IMR-90 (cell line): ENCODE measurements at regions not wholly inside any gene's neighbourhood (a gene's known extent, or its start where the extent isn't known, plus 50 kb on each side); places are given as distances from the start of the nearest gene placed in this dataset.

ENCODE experiments used
- ATAC-seq: fragments of 200-7000 bp; cut with Tn5 transposase; 2 replicates; pipeline ENCODE4 v1.9.1; 2020; ENCODE audit warnings: low read depth, mild to moderate bottlenecking, moderate library complexity
- BruUV-seq: library from RNA; stranded (reverse); fragments of 400-500 nt; replicated peaks from 2 replicates; lab custom pipeline; 2021; lab: Mats Ljungman, UMichigan
- CTCF ChIA-PET: fragments of 300-600 bp; formaldehyde crosslinking; extraction: SDS; loops from one replicate; lab custom pipeline; 2021; ENCODE audit warnings: antibody characterized with exemption; lab: Yijun Ruan, JAX
- POLR2A ChIA-PET: fragments of 300-600 bp; sonication (Branson Sonifier 250); formaldehyde crosslinking; loops from one replicate; lab custom pipeline; 2022; ENCODE audit warnings: antibody characterized with exemption; ENCODE audit not compliant: unreplicated experiment; lab: Charles Lee
- DNase-seq: peaks from one replicate; pipeline ENCODE4 v3.0.0; 2013
- H2AFZ ChIP-seq: replicated peaks from 2 replicates; pipeline ENCODE3; 2013; ENCODE audit warnings: low read length, mild to moderate bottlenecking; ENCODE audit not compliant: poor library complexity
- H2AK5ac ChIP-seq: 2 replicates; pipeline ENCODE4 v1.6.1; 2013; ENCODE audit warnings: low read depth, low read length, inconsistent platforms
- H2AK9ac ChIP-seq: replicated peaks from 2 replicates; pipeline ENCODE3; 2013; ENCODE audit warnings: mild to moderate bottlenecking, low read depth, low read length, moderate library complexity; ENCODE audit not compliant: poor library complexity
- H2BK120ac ChIP-seq: 2 replicates; pipeline ENCODE4 v1.6.1; 2013; ENCODE audit warnings: low read depth, low read length, inconsistent platforms
- H2BK15ac ChIP-seq: 3 replicates; pipeline ENCODE4 v1.6.1; 2013; ENCODE audit warnings: low read depth, low read length, inconsistent platforms
- H2BK20ac ChIP-seq: 2 replicates; pipeline ENCODE4 v1.6.1; 2013; ENCODE audit warnings: low read depth, mild to moderate bottlenecking, inconsistent platforms, low read length, moderate library complexity
- H2BK5ac ChIP-seq: 2 replicates; pipeline ENCODE4 v1.6.1; 2013; ENCODE audit warnings: mild to moderate bottlenecking, low read depth, low read length, inconsistent platforms; ENCODE audit not compliant: poor library complexity, severe bottlenecking
- H3K14ac ChIP-seq: replicated peaks from 2 replicates; pipeline ENCODE4 v1.6.1; 2013; ENCODE audit warnings: low read depth, low read length, inconsistent platforms
- H3K18ac ChIP-seq: 2 replicates; pipeline ENCODE4 v1.6.1; 2013; ENCODE audit warnings: low read depth, low read length, control low read depth
- H3K23ac ChIP-seq: 2 replicates; pipeline ENCODE4 v1.6.1; 2013; ENCODE audit warnings: low read depth, low read length, inconsistent platforms
- H3K27ac ChIP-seq: 2 replicates; pipeline ENCODE4 v1.5.1; 2013; ENCODE audit warnings: mild to moderate bottlenecking, control low read depth, low read length; ENCODE audit not compliant: insufficient read depth
- H3K27me3 ChIP-seq: 2 replicates; pipeline ENCODE4 v1.6.1; 2013; ENCODE audit warnings: low read length; ENCODE audit not compliant: control insufficient read depth, insufficient read depth
- H3K36me3 ChIP-seq: 2 replicates; pipeline ENCODE4 v1.6.1; 2013; ENCODE audit warnings: low read length, mixed read lengths; ENCODE audit not compliant: control insufficient read depth, insufficient read depth
- H3K4ac ChIP-seq: 2 replicates; pipeline ENCODE4 v1.6.1; 2013; ENCODE audit warnings: low read depth, low read length, inconsistent platforms
- H3K4me1 ChIP-seq: 2 replicates; pipeline ENCODE4 v1.6.1; 2013; ENCODE audit warnings: low read length, mixed read lengths; ENCODE audit not compliant: control insufficient read depth, insufficient read depth
- H3K4me2 ChIP-seq: 2 replicates; pipeline ENCODE4 v1.6.1; 2013; ENCODE audit warnings: low read depth, mild to moderate bottlenecking, control low read depth, low read length, moderate library complexity
- H3K4me3 ChIP-seq: 2 replicates; pipeline ENCODE4 v1.5.1; 2013; ENCODE audit warnings: low read depth, mild to moderate bottlenecking, control low read depth, low read length, moderate library complexity; ENCODE audit not compliant: insufficient read depth
- H3K56ac ChIP-seq: 2 replicates; pipeline ENCODE4 v1.6.1; 2013; ENCODE audit warnings: low read length, inconsistent platforms; ENCODE audit not compliant: insufficient read depth; ENCODE audit errors: extremely low read depth
- H3K79me1 ChIP-seq, 2 experiments: 2 replicates each; pipeline ENCODE4 v1.6.1; 2013; ENCODE audit warnings: low read length in 2 of 2, inconsistent platforms in 1 of 2, low read depth in 1 of 2
- H3K9ac ChIP-seq: 2 replicates; pipeline ENCODE4 v1.6.1; 2013; ENCODE audit warnings: low read depth, low read length, control low read depth
- H3K9me1 ChIP-seq: 2 replicates; pipeline ENCODE4 v1.6.1; 2013; ENCODE audit warnings: low read length, inconsistent platforms; ENCODE audit not compliant: insufficient read depth
- H3K9me3 ChIP-seq: 2 replicates; pipeline ENCODE4 v1.6.1; 2013; ENCODE audit warnings: low read length; ENCODE audit not compliant: control insufficient read depth, insufficient read depth
- H4K20me1 ChIP-seq: 2 replicates; pipeline ENCODE4 v1.6.1; 2013; ENCODE audit warnings: low read length, inconsistent platforms; ENCODE audit not compliant: insufficient read depth
- H4K5ac ChIP-seq: 2 replicates; pipeline ENCODE4 v1.6.1; 2013; ENCODE audit warnings: mild to moderate bottlenecking, low read depth, low read length, control low read depth
- H4K8ac ChIP-seq, 2 experiments: 2 replicates each; pipeline ENCODE4 v1.6.1; 2013; ENCODE audit warnings: low read depth in 2 of 2, low read length in 2 of 2, control low read depth in 1 of 2, inconsistent platforms in 1 of 2
- H4K91ac ChIP-seq: 2 replicates; pipeline ENCODE4 v1.6.1; 2013; ENCODE audit warnings: low read depth, low read length, inconsistent platforms; ENCODE audit not compliant: insufficient read depth
- BHLHE40 ChIP-seq: fragments of 150-350 bp; IDR thresholded peaks from 2 replicates; pipeline ENCODE4 v1.6.1; 2016; ENCODE audit warnings: mild to moderate bottlenecking, low read depth, low read length
- CEBPB ChIP-seq: IDR thresholded peaks from 2 replicates; pipeline ENCODE4 v1.6.1; 2012; ENCODE audit warnings: low read depth, low read length, improper control_type of control experiment
- CHD1 ChIP-seq: IDR thresholded peaks from 2 replicates; pipeline ENCODE4 v1.6.1; 2012; ENCODE audit warnings: low read depth, low read length, improper control_type of control experiment
- FOS ChIP-seq: fragments of 150-350 bp; IDR thresholded peaks from 2 replicates; pipeline ENCODE4 v1.6.1; 2016; ENCODE audit warnings: low read depth, low read length
- MAFK ChIP-seq: IDR thresholded peaks from 2 replicates; pipeline ENCODE4 v1.6.1; 2012; ENCODE audit warnings: low read depth, low read length, improper control_type of control experiment
- MAZ ChIP-seq: IDR thresholded peaks from 2 replicates; pipeline ENCODE4 v1.6.1; 2012; ENCODE audit warnings: low read depth, mild to moderate bottlenecking, low read length, improper control_type of control experiment, moderate library complexity, borderline replicate concordance
- MXI1 ChIP-seq: IDR thresholded peaks from 2 replicates; pipeline ENCODE4 v1.6.1; 2012; ENCODE audit warnings: low read depth, mild to moderate bottlenecking, low read length, moderate library complexity, borderline replicate concordance
- NFE2L2 ChIP-seq: fragments of 150-350 bp; IDR thresholded peaks from 2 replicates; pipeline ENCODE4 v1.6.1; 2016; ENCODE audit warnings: low read depth, mild to moderate bottlenecking, low read length
- POLR2A ChIP-seq: IDR thresholded peaks from 2 replicates; pipeline ENCODE4 v1.6.1; 2012; ENCODE audit warnings: mild to moderate bottlenecking, low read depth, low read length
- RAD21 ChIP-seq: IDR thresholded peaks from 2 replicates; pipeline ENCODE4 v1.6.1; 2012; ENCODE audit warnings: low read length, improper control_type of control experiment
- RCOR1 ChIP-seq: IDR thresholded peaks from 2 replicates; pipeline ENCODE4 v1.6.1; 2012; ENCODE audit warnings: mild to moderate bottlenecking, low read length, improper control_type of control experiment; ENCODE audit not compliant: insufficient replicate concordance
- RFX5 ChIP-seq: IDR thresholded peaks from 2 replicates; pipeline ENCODE4 v1.8.0; 2012; ENCODE audit warnings: low read depth, mild to moderate bottlenecking, low read length, moderate library complexity
- SMC3 ChIP-seq: fragments of 150-350 bp; IDR thresholded peaks from 2 replicates; pipeline ENCODE4 v1.6.1; 2016; ENCODE audit warnings: low read depth, mild to moderate bottlenecking, antibody characterized with exemption, low read length, moderate library complexity
- WGBS, 2 experiments: methylation state at CpG; one replicate each; pipeline versions ENCODE4 v1.1.5 to v1.1.7; 2013; ENCODE audit warnings: missing lambda C conversion rate in 2 of 2; ENCODE audit not compliant: insufficient read length in 1 of 2; ENCODE audit errors: extremely low coverage in 2 of 2; 5-methylcytosine and 5-hydroxymethylcytosine counted together
- dilution Hi-C: fragments of 300-500 bp; cut with HindIII; formaldehyde crosslinking; loops from one replicate; pipeline ENCODE4 v1.14.3; 2018; ENCODE audit warnings: low sequenced_read_pairs; ENCODE audit not compliant: unreplicated experiment
- in situ Hi-C: fragments of 300-500 bp; cut with MboI; formaldehyde crosslinking; loops from 3 replicates; pipeline ENCODE4 v1.14.3; 2019; ENCODE audit warnings: low sequenced_read_pairs, inconsistent platforms, mixed read lengths
- intact Hi-C: fragments of 100-400 bp; cut with micrococcal nuclease; formaldehyde crosslinking; loops from 2 replicates; pipeline ENCODE4 v1.10.0; 2022
- TF ChIP-seq, protein P1 (sequence below): conservative IDR thresholded peaks from 2 replicates; pipeline ENCODE4 v1.5.1; 2012; ENCODE audit warnings: mild to moderate bottlenecking, low read depth, low read length, improper control_type of control experiment
- TF ChIP-seq, protein P2 (sequence below): fragments of 150-350 bp; IDR thresholded peaks from 2 replicates; pipeline ENCODE4 v1.6.1; 2017; ENCODE audit warnings: mild to moderate bottlenecking, antibody characterized with exemption, low read length, low read depth
- TF ChIP-seq, protein P3 (sequence below): fragments of 150-350 bp; IDR thresholded peaks from 2 replicates; pipeline ENCODE4 v1.6.1; 2016; ENCODE audit warnings: low read depth, mild to moderate bottlenecking, low read length, moderate library complexity, borderline replicate concordance

DNA sequence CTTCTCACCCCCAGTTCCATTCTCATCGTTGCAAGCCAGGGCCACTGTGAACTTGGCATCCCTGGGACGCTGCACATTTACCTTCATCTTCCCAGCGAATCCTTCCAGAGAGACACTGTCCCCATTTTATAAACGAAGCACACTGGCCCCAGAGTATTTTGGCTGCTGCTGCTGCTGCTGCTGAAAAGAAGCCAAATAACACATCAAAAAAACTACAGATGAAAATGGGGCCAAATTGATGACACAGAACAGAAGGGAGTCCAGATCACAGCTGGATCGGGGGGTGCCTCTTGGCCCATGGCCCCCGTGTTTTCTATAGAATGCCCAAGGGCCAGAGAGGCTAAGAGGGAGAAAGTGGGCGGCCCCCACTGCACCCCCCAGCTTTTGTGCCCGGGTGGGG, 221.0 kb upstream of the IGF1R start:
- Histone ChIP-seq H2BK120ac (no peak overlapping the region), H4K91ac (no peak overlapping the region), H2AK9ac (no peak overlapping the region), H2AK5ac (no peak overlapping the region), H3K4me3 (no peak overlapping the region), H2BK20ac (no peak overlapping the region), H4K20me1 (no peaks in the 10 kb centered on the region), H3K56ac (no peak overlapping the region), H2BK15ac (no peak overlapping the region), H4K8ac (no peak overlapping the region), H2AFZ (no peak overlapping the region), H3K27me3 (peaks cover 22% of the 10 kb centered on the region), H3K18ac (no peak overlapping the region), H3K4ac (no peak overlapping the region), H2BK5ac (no peak overlapping the region), H3K23ac (no peak overlapping the region), H3K14ac (no peak overlapping the region), H3K9ac (no peak overlapping the region), H3K4me2 (no peak overlapping the region), H3K4me1 (no peaks in the 10 kb centered on the region), H4K5ac (no peak overlapping the region), H3K9me3 (no peaks in the 10 kb centered on the region), H3K79me1 (no peaks in the 10 kb centered on the region), H3K9me1 (no peaks in the 10 kb centered on the region), H3K27ac (no peak overlapping the region), H3K36me3 (no peaks in the 10 kb centered on the region)
- in situ Hi-C loops (loop anchor here (5.0 to 25.0 kb wide), 3 partner anchors 120 to 785 kb away; no protein-coding TSS in a partner anchor), intact Hi-C loops (no loop called here), dilution Hi-C loops (no loop called here)
- ChIA-PET CTCF (interaction anchor here (1.2 to 1.6 kb wide), 2 partner anchors 116 kb away, joined by 4 to 15 read pairs; no protein-coding TSS in a partner anchor), POLR2A (no interaction called here)
- no TSS peak for BruUV-seq
- no CpG with 5 or more reads among the region's 8 CpGs for WGBS, 2 experiments
- DNase-seq, result no peak
- TF ChIP-seq, protein P1, sequence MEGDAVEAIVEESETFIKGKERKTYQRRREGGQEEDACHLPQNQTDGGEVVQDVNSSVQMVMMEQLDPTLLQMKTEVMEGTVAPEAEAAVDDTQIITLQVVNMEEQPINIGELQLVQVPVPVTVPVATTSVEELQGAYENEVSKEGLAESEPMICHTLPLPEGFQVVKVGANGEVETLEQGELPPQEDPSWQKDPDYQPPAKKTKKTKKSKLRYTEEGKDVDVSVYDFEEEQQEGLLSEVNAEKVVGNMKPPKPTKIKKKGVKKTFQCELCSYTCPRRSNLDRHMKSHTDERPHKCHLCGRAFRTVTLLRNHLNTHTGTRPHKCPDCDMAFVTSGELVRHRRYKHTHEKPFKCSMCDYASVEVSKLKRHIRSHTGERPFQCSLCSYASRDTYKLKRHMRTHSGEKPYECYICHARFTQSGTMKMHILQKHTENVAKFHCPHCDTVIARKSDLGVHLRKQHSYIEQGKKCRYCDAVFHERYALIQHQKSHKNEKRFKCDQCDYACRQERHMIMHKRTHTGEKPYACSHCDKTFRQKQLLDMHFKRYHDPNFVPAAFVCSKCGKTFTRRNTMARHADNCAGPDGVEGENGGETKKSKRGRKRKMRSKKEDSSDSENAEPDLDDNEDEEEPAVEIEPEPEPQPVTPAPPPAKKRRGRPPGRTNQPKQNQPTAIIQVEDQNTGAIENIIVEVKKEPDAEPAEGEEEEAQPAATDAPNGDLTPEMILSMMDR, result no peak
- no peak for TF ChIP-seq FOS
- TF ChIP-seq SMC3, result no peak
- TF ChIP-seq MAZ, result no peak
- no peak for TF ChIP-seq CEBPB
- no peak for TF ChIP-seq RFX5
- TF ChIP-seq CHD1, result no peak
- TF ChIP-seq BHLHE40, result no peak
- TF ChIP-seq MXI1, result no peak
- TF ChIP-seq MAFK, result no peak
- TF ChIP-seq, protein P2, sequence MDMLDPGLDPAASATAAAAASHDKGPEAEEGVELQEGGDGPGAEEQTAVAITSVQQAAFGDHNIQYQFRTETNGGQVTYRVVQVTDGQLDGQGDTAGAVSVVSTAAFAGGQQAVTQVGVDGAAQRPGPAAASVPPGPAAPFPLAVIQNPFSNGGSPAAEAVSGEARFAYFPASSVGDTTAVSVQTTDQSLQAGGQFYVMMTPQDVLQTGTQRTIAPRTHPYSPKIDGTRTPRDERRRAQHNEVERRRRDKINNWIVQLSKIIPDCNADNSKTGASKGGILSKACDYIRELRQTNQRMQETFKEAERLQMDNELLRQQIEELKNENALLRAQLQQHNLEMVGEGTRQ, result no peak
- TF ChIP-seq, protein P3, sequence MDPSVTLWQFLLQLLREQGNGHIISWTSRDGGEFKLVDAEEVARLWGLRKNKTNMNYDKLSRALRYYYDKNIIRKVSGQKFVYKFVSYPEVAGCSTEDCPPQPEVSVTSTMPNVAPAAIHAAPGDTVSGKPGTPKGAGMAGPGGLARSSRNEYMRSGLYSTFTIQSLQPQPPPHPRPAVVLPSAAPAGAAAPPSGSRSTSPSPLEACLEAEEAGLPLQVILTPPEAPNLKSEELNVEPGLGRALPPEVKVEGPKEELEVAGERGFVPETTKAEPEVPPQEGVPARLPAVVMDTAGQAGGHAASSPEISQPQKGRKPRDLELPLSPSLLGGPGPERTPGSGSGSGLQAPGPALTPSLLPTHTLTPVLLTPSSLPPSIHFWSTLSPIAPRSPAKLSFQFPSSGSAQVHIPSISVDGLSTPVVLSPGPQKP, result no peak
- no peak for TF ChIP-seq RAD21
- no peak for TF ChIP-seq POLR2A
- TF ChIP-seq NFE2L2, result no peak
- no peak for TF ChIP-seq RCOR1
- no peak for ATAC-seq
